HFFc6 (cell line): ENCODE measurements at regions not wholly inside any gene's neighbourhood (a gene's known extent, or its start where the extent isn't known, plus 50 kb on each side); places are given as distances from the start of the nearest gene placed in this dataset.

Source experiments
- DNase-seq: peaks from one replicate; pipeline ENCODE4 v3.0.0-alpha.2; 2018
- H3K27ac Mint-ChIP-seq: 2 replicates; pipeline ENCODE4 v1.8.0; 2020; ENCODE audit warnings: mild to moderate bottlenecking, mixed read lengths
- H3K27me3 Mint-ChIP-seq: 2 replicates; pipeline ENCODE4 v1.8.0; 2021; ENCODE audit warnings: mild to moderate bottlenecking, moderate library complexity, mixed read lengths; ENCODE audit not compliant: insufficient read depth
- H3K36me3 Mint-ChIP-seq: 2 replicates; pipeline ENCODE4 v1.8.0; 2021; ENCODE audit warnings: low read depth, mixed read lengths
- H3K4me1 Mint-ChIP-seq: 2 replicates; pipeline ENCODE4 v1.8.0; 2020; ENCODE audit warnings: low read depth, mixed read lengths
- H3K4me3 Mint-ChIP-seq: 2 replicates; pipeline ENCODE4 v1.8.0; 2020; ENCODE audit warnings: mild to moderate bottlenecking, moderate library complexity, mixed read lengths
- H3K9me3 Mint-ChIP-seq: 2 replicates; pipeline ENCODE4 v1.8.0; 2020; ENCODE audit warnings: mild to moderate bottlenecking, mixed read lengths
- CTCF ChIP-seq: fragments of 200-600 bp; sonication (generic); IDR thresholded peaks from 2 replicates; pipeline ENCODE4 v1.5.0; 2021; ENCODE audit warnings: antibody characterized with exemption, mild to moderate bottlenecking

DNA sequence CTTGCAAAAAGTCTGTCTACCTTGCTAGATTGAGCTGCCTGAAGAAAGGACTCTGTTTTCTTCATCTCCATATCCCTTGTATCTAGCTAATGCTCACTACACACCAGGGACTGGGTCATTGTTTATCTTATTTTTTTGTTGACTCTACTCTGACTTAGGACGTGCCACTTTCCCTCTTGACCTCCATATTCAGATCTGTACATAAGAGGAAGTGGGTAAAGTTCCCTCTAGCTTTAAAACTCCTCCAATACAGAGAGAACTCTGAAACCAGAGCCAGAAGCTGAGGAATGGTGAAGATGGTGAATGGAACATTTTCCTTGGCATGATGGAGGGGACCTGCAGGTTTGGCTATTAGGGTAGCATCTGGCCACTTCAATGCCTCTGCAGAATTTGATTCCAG, 2026.1 kb upstream of the TENM3 start:
- no peak overlapping the region for H3K27ac Mint-ChIP-seq
- DNase-seq, result no peak
- H3K4me3 Mint-ChIP-seq, result no peak overlapping the region
- H3K9me3 Mint-ChIP-seq, result peaks cover 55% of the 10 kb centered on the region
- no peaks in the 10 kb centered on the region for H3K4me1 Mint-ChIP-seq
- H3K27me3 Mint-ChIP-seq, result no peaks in the 10 kb centered on the region
- peaks cover 10% of the 10 kb centered on the region for H3K36me3 Mint-ChIP-seq
- no peak for TF ChIP-seq CTCF

DNA sequence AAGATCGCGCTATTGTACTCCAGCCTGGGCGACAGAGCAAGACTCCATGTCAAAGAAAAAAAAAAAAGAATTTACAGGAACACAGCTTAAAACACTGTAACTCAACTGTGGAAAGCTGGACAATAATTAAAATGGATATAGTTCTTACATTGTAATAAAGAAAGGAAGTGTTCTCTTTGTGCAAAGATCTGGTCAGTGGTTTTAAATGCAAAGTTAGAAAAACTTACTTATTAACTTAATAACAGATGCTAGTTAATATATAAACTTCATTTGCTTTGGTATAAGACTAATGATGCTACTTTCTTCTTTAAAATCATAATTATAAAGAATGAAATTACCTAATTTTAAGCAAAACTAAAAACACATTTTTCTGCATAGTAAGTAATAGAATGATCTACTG, 2024.1 kb upstream of the TENM3 start:
- H3K27me3 Mint-ChIP-seq, result no peaks in the 10 kb centered on the region
- no peak for TF ChIP-seq CTCF
- H3K27ac Mint-ChIP-seq, result no peak overlapping the region
- no peaks in the 10 kb centered on the region for H3K4me1 Mint-ChIP-seq
- no peak for DNase-seq
- H3K36me3 Mint-ChIP-seq, result peaks cover 10% of the 10 kb centered on the region
- H3K4me3 Mint-ChIP-seq, result no peak overlapping the region
- H3K9me3 Mint-ChIP-seq, result peaks cover 63% of the 10 kb centered on the region

- no peak for DNase-seq
- Mint-ChIP-seq H3K9me3 (peaks cover 66% of the 10 kb centered on the region), H3K27me3 (no peaks in the 10 kb centered on the region), H3K27ac (no peak overlapping the region), H3K4me3 (no peak overlapping the region), H3K4me1 (no peaks in the 10 kb centered on the region), H3K36me3 (no peaks in the 10 kb centered on the region)
- TF ChIP-seq CTCF, result no peak
Measured at GRCh38 chr4:180225977-180226376, 2017.2 kb upstream of the TENM3 start.

DNA sequence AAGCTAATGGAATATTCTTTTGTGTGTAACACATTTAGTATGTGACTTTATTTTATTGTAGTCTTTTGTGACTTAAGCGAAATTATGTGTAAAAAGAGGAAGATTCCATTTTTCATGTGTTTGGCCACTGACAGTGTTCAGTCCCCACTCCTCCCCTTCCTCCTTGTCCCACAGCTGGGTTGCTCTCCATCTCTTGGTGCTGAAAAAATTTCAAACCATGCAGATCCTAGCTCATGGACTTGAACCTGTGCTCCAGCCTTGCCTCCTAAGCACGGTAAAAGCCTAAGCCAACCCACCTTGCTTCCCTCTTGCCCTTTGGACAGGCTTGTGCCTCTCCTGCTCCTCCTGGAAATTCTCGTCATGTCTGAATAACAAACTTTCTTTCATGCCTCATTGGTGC, 2008.5 kb upstream of the TENM3 start:
- Mint-ChIP-seq H3K4me3 (no peak overlapping the region), H3K36me3 (no peaks in the 10 kb centered on the region), H3K9me3 (peaks cover 35% of the 10 kb centered on the region), H3K27me3 (no peaks in the 10 kb centered on the region), H3K4me1 (no peaks in the 10 kb centered on the region), H3K27ac (no peak overlapping the region)
- no peak for TF ChIP-seq CTCF
- no peak for DNase-seq

DNA sequence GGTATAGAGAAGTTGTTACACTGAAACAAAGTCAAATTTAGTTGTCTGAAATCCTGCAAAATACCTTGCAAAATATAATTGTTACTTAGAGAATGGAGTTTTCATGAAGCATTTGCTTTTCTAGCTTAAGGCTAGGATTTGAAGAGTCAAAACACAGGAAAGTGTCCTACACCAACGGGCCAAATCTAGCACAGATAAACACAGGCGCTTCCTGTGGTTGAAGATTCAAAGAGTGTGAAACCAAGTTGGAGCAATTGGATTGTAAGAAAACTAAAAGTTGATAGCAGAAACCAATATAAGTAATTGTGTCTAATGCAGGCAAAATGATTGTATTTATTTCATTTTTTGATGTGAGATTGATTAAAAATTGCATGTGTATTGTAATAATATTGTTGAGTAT, 2002.5 kb upstream of the TENM3 start:
- no peak overlapping the region for H3K4me3 Mint-ChIP-seq
- H3K27ac Mint-ChIP-seq, result no peak overlapping the region
- no peak for DNase-seq
- no peaks in the 10 kb centered on the region for H3K27me3 Mint-ChIP-seq
- no peak for TF ChIP-seq CTCF
- no peaks in the 10 kb centered on the region for H3K4me1 Mint-ChIP-seq
- H3K36me3 Mint-ChIP-seq, result 0 out of 2 replicates have a peak, but pooled peaks cover under 1% of the 10 kb centered on the region
- H3K9me3 Mint-ChIP-seq, result peaks cover 34% of the 10 kb centered on the region

GRCh38 chr4:180253419-180253818, 1989.8 kb upstream of the TENM3 start:
- Mint-ChIP-seq H3K4me3 (no peak overlapping the region), H3K36me3 (no peaks in the 10 kb centered on the region), H3K9me3 (peaks cover 26% of the 10 kb centered on the region), H3K27me3 (no peaks in the 10 kb centered on the region; the same call in 1 of the 2 replicates), H3K27ac (no peak overlapping the region), H3K4me1 (no peaks in the 10 kb centered on the region)
- TF ChIP-seq CTCF, result no peak
- no peak for DNase-seq
